ENCODE measurements at regions not wholly inside any gene's neighbourhood (a gene's known extent, or its start where the extent isn't known, plus 50 kb on each side); places are given as distances from the start of the nearest gene placed in this dataset.

DNA sequence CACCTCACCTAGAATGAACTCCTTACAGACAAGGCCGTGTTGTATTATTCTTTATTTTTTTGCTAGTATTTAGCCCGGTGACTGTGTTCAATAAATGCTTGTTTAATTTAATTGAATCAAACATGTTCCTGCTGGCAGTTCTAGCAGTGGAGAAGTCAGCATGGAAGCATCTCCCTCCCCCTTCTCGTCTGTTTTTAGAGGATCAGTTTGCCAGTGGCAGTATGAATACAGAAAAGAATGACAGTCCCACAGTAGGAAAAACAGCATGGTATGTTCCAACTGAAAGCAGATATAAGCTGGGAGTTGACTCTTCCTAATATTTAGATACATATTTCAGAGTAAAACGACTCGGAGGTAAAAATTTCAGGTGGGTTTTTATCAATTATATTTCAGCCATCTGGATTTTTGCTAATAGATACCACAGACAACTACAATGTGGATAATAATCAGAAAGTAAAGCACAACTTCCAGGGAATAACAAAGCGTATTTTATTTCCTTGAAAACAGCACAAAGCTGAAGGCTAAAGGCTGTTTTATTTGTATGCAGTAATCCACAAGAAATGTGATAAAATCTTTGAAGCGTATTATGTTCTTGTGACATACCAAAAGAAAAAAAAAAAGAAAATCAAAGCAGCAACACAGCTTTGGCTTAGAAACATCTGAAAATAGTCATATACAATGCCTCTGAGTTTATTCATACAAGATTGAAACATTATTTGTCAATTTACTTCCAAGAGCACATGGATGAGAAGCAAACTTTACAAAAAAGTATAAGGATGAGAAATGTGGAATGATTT lies 244.5 kb upstream of the KCNMB2 start:
- peak; percentile 53 for DNase-seq (ENCODE audit: low read depth)
- TF ChIP-seq, protein P1, sequence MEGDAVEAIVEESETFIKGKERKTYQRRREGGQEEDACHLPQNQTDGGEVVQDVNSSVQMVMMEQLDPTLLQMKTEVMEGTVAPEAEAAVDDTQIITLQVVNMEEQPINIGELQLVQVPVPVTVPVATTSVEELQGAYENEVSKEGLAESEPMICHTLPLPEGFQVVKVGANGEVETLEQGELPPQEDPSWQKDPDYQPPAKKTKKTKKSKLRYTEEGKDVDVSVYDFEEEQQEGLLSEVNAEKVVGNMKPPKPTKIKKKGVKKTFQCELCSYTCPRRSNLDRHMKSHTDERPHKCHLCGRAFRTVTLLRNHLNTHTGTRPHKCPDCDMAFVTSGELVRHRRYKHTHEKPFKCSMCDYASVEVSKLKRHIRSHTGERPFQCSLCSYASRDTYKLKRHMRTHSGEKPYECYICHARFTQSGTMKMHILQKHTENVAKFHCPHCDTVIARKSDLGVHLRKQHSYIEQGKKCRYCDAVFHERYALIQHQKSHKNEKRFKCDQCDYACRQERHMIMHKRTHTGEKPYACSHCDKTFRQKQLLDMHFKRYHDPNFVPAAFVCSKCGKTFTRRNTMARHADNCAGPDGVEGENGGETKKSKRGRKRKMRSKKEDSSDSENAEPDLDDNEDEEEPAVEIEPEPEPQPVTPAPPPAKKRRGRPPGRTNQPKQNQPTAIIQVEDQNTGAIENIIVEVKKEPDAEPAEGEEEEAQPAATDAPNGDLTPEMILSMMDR (IDR thresholded peaks at IDR 0.05; ENCODE audit: insufficient read depth, low read depth, low read length): no peak
- H3K4me3 ChIP-seq (ENCODE audit: low read depth, low read length): no peak overlapping the region

DNA sequence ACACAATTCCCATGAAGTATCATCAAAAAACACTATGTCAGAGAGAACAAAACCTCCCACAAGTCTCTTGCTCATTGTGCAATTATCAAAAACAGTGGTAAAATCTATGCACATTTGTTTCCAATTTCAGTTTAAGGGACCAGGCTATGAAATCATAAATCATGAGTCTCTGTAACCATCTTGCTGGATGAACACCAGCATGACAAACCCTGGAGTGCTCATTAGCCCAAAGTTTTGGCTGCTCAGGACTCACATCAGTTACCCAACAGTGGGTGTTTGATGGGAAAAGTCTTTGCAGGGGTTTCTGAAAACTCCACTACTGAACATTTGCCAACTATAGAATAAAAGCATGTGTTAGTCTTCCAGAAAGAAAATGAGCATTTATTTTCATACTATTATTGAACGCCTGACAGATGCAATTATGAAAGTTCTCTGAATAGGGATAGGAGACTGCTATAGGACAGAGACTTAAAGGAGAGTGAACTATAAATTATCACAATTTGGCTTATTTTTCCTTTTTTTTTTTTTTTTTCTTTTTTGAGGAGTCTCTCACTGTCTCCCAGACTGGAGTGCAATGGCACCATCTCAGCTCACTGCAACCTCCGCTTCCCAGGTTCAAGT lies 240.8 kb upstream of the KCNMB2 start:
- TF ChIP-seq, protein P1 (IDR thresholded peaks at IDR 0.05; ENCODE audit: insufficient read depth, low read depth, low read length): no peak
- peak; percentile 92 for DNase-seq (ENCODE audit: low read depth)
- H3K4me3 ChIP-seq (ENCODE audit: low read depth, low read length): no peak overlapping the region

DNA sequence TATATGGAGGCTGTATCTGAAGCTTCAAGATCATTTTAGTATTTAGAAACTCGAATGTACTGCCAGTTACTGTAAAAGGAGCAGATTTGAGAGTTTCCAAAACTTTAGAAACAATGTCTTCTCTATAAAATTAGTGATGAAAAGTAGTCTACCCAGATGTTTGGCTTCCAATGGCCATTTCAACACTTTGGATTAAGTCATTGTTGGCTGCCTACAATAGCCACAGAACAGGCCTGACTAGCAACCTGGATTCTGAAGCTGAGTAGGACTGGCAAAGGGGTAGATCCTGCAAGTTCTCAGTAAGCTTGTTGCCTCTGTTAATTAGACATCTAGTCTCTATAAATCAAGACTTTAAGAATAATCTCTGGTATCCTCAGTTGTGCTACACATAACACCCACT lies 239.0 kb upstream of the KCNMB2 start:
- no peak for DNase-seq (ENCODE audit: low read depth)
- TF ChIP-seq, protein P1 (IDR thresholded peaks at IDR 0.05; ENCODE audit: insufficient read depth, low read depth, low read length): no peak
- H3K4me3 ChIP-seq (ENCODE audit: low read depth, low read length): no peak overlapping the region

DNA sequence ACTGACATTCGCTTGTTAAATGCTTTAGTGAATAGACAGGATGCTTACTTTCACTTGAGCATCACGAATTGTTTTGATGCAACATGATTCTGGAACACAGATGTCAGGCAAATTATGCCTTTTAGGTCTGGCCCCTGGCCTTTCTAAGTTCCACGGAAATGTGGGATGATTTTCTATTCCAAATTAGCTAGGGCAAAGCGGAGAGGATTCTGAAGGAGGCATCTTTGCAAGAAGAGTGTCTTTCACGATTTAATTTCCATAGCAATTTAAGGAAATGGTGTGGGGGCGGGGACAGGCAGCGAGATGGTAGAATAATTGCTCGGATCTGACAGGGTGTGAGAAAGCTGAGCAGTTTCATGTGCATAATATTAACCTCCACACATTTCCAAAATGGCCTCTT lies 238.5 kb upstream of the KCNMB2 start:
- TF ChIP-seq, protein P1 (IDR thresholded peaks at IDR 0.05; ENCODE audit: insufficient read depth, low read depth, low read length): no peak
- no peak for DNase-seq (ENCODE audit: low read depth)
- H3K4me3 ChIP-seq (ENCODE audit: low read depth, low read length): no peak overlapping the region

DNA sequence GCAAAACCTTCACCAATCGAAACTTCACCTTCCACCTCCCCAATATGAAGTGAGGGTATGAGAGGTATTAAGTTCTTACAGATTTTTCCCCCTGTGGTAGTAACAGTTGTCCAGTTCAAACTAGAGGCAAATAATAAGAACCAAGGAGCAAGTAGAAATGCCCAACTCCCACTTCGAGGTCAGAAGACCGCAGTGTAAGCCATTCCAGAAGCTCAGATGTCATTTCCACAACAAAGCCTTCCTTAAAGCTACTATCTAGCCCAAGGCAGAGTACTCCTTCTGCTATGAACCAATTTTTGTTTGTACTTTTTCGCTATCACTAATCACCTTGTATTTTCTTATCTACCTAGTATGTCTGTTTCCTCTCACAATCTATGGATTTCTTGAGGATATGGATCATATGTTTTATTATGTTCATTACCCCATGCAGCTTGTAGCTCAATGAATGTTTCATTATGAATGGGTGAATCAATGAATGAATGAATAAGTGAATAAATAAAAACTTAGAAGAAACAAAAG lies 235.7 kb upstream of the KCNMB2 start:
- no peak overlapping the region for H3K4me3 ChIP-seq (ENCODE audit: low read depth, low read length)
- TF ChIP-seq, protein P1 (IDR thresholded peaks at IDR 0.05; ENCODE audit: insufficient read depth, low read depth, low read length): no peak
- DNase-seq (ENCODE audit: low read depth): no peak

DNA sequence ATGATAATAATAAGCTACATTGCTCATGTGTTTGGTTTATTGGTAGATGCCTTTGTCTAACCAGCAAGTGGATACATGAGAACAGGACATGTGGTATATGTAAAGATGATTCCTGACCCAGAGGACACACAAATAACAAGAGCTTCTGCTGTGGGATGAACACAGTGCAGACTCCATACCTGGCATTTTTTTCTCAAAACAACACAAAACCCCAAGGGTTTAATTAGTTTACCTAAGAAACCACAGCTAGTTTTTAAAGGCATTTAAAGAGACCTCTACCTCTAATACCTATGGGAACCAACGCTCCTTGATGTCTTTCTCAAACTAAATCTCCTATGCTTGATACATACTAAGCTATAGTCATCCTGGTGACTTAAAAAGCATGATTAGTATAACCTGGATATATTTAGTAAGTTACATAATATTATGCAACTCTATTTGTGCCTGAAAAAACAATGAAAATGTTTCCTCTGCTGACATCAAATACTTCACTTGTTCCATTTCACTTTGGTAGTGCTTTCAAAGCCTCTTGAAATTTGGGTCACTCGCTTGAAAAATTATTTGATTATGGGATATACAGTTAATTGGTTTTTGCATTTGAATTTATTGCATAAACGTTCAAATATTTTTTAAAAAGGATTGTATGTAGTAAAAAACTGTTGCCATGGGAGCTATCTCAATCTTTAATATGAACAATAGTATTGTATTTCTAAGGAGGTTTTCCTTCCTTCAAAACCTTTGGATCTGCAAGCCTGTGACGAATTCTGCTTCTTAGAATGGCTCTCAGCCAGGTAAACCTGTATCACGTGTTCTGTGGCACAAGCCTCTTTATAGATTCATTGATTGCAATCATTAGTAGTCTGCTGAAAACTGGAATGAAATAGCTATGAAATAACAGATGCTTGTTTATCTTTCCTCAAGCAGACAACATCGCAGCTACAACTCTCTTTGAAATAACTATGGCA lies 233.0 kb upstream of the KCNMB2 start:
- DNase-seq (ENCODE audit: low read depth): peak; percentile 34

More for the DNA sequence above, 233.0 kb upstream of the KCNMB2 start:
- TF ChIP-seq, protein P1 (IDR thresholded peaks at IDR 0.05; ENCODE audit: insufficient read depth, low read depth, low read length): no peak
- H3K4me3 ChIP-seq (ENCODE audit: low read depth, low read length): no peak overlapping the region
